ENCODE measurements at regions not wholly inside any gene's neighbourhood (a gene's known extent, or its start where the extent isn't known, plus 50 kb on each side); places are given as distances from the start of the nearest gene placed in this dataset.

GRCh38 chr3:95453242-95453641 lies 1361.2 kb upstream of the EPHA6 start:
- TF ChIP-seq CTCF (conservative IDR thresholded peaks at IDR 0.05) (no peak), ZFX (IDR thresholded peaks at IDR 0.05) (no peak)

All from C4-2B (cell line).